ENCODE measurements at regions not wholly inside any gene's neighbourhood (a gene's known extent, or its start where the extent isn't known, plus 50 kb on each side); places are given as distances from the start of the nearest gene placed in this dataset.

GRCh38 chr2:5254791-5255332 is 437.3 kb upstream of the SOX11 start:
- TF ChIP-seq YY1 (IDR thresholded peaks at IDR 0.05; ENCODE audit: insufficient read depth, insufficient read length) = no peak
- no peak for TF ChIP-seq SUZ12 (IDR thresholded peaks at IDR 0.05; ENCODE audit: extremely low read depth, insufficient read depth, insufficient read length)
